Neural progenitor cell (in vitro differentiated cells): ENCODE measurements at regions not wholly inside any gene's neighbourhood (a gene's known extent, or its start where the extent isn't known, plus 50 kb on each side); places are given as distances from the start of the nearest gene placed in this dataset.

Experiments used
- DNase-seq: peaks from one replicate; pipeline ENCODE4 v3.0.0-alpha.2; 2016; ENCODE audit warnings: low spot score
- H2AFZ ChIP-seq: fragments of 200-600 bp; sonication (generic); replicated peaks from 2 replicates; pipeline ENCODE4 v1.6.1; 2016; ENCODE audit warnings: antibody characterized with exemption
- H3F3A ChIP-seq: fragments of 200-600 bp; sonication (generic); 2 replicates; pipeline ENCODE4 v1.6.1; 2016; ENCODE audit warnings: antibody characterized with exemption, low read depth
- H3K27ac ChIP-seq: fragments of 200-600 bp; sonication (generic); 2 replicates; pipeline ENCODE4 v1.5.1; 2016; ENCODE audit warnings: mild to moderate bottlenecking
- H3K27me3 ChIP-seq: fragments of 200-600 bp; sonication (generic); 2 replicates; pipeline ENCODE4 v1.6.1; 2016; ENCODE audit warnings: mild to moderate bottlenecking, moderate library complexity
- H3K36me3 ChIP-seq: fragments of 200-600 bp; sonication (generic); 2 replicates; pipeline ENCODE4 v1.5.1; 2016
- H3K4me1 ChIP-seq: fragments of 200-600 bp; sonication (generic); 2 replicates; pipeline ENCODE4 v1.6.1; 2016; ENCODE audit warnings: mixed run types
- H3K4me2 ChIP-seq: fragments of 200-600 bp; sonication (generic); 2 replicates; pipeline ENCODE4 v1.6.1; 2016
- H3K4me3 ChIP-seq: fragments of 200-600 bp; sonication (generic); 2 replicates; pipeline ENCODE4 v1.5.1; 2016
- H3K79me2 ChIP-seq: fragments of 200-600 bp; sonication (generic); 2 replicates; pipeline ENCODE4 v1.6.1; 2016; ENCODE audit warnings: low read depth
- H3K9ac ChIP-seq: fragments of 200-600 bp; sonication (generic); 2 replicates; pipeline ENCODE4 v1.6.1; 2016
- H3K9me3 ChIP-seq: fragments of 200-600 bp; sonication (generic); 2 replicates; pipeline ENCODE4 v1.5.1; 2016; ENCODE audit warnings: low read depth
- H4K20me1 ChIP-seq: fragments of 200-600 bp; sonication (generic); 2 replicates; pipeline ENCODE4 v1.6.1; 2016; ENCODE audit warnings: low read depth
- H3K27ac Mint-ChIP-seq: 3 replicates; pipeline ENCODE4 v1.8.0; 2021; ENCODE audit warnings: mixed read lengths
- H3K27me3 Mint-ChIP-seq: 2 replicates; pipeline ENCODE4 v1.8.0; 2022; ENCODE audit warnings: low read depth, mild to moderate bottlenecking, inconsistent platforms, moderate library complexity, mixed read lengths; ENCODE audit not compliant: insufficient read depth
- H3K36me3 Mint-ChIP-seq: 3 replicates; pipeline ENCODE4 v1.8.0; 2021; ENCODE audit warnings: mixed read lengths
- H3K4me1 Mint-ChIP-seq: 3 replicates; pipeline ENCODE4 v1.8.0; 2021; ENCODE audit warnings: mixed read lengths
- H3K4me3 Mint-ChIP-seq: 3 replicates; pipeline ENCODE4 v1.8.0; 2021; ENCODE audit warnings: mild to moderate bottlenecking, moderate library complexity, mixed read lengths
- H3K9me3 Mint-ChIP-seq: 3 replicates; pipeline ENCODE4 v1.8.0; 2020; ENCODE audit warnings: mixed read lengths
- EZH2 ChIP-seq: fragments of 200-600 bp; sonication (generic); IDR thresholded peaks from 2 replicates; pipeline ENCODE4 v1.6.1; 2017; ENCODE audit warnings: antibody characterized with exemption, mild to moderate bottlenecking, moderate library complexity
- EZH2phosphoT487 ChIP-seq: fragments of 200-600 bp; sonication (generic); IDR thresholded peaks from 2 replicates; pipeline ENCODE4 v1.6.1; 2017; ENCODE audit warnings: antibody characterized with exemption
- TF ChIP-seq, protein P1 (sequence below): fragments of 200-600 bp; sonication (generic); IDR thresholded peaks from 2 replicates; pipeline ENCODE4 v1.5.1; 2017; ENCODE audit warnings: antibody characterized with exemption, mild to moderate bottlenecking

DNA sequence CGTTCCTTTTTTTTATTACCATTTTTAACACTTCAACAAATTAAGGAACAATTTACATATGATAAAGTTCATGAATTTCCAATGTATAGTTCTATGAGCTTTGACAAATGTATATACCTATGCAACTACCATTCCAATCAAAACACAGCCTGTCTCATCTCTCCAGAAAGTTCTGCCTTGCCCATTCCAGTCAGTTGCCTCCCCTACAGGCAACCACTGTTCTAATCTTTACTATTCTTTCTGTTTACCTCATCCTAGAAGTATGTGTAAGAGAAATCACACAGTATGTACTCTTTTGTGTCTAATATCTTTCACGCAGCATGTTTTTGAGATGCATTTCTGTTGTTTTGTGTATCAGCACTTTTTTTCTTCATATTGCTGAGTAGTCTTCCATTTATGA is 224.9 kb downstream of the KIT start:
- Histone ChIP-seq H3K9me3 (no peaks in the 10 kb centered on the region), H3K4me3 (no peak overlapping the region), H3K79me2 (no peaks in the 10 kb centered on the region), H3K27ac (no peak overlapping the region), H3K36me3 (no peaks in the 10 kb centered on the region), H4K20me1 (no peaks in the 10 kb centered on the region), H3K9ac (no peak overlapping the region), H2AFZ (no peak overlapping the region), H3K4me2 (no peak overlapping the region), H3K4me1 (no peaks in the 10 kb centered on the region), H3F3A (no peaks in the 10 kb centered on the region), H3K27me3 (no peaks in the 10 kb centered on the region)
- H3K4me3 Mint-ChIP-seq, result no peak overlapping the region
- no peak overlapping the region for H3K27ac Mint-ChIP-seq
- H3K36me3 Mint-ChIP-seq, result no peaks in the 10 kb centered on the region
- no peaks in the 10 kb centered on the region for H3K9me3 Mint-ChIP-seq
- H3K4me1 Mint-ChIP-seq, result no peaks in the 10 kb centered on the region
- TF ChIP-seq EZH2phosphoT487, result no peak
- TF ChIP-seq EZH2, result no peak
- TF ChIP-seq, protein P1, sequence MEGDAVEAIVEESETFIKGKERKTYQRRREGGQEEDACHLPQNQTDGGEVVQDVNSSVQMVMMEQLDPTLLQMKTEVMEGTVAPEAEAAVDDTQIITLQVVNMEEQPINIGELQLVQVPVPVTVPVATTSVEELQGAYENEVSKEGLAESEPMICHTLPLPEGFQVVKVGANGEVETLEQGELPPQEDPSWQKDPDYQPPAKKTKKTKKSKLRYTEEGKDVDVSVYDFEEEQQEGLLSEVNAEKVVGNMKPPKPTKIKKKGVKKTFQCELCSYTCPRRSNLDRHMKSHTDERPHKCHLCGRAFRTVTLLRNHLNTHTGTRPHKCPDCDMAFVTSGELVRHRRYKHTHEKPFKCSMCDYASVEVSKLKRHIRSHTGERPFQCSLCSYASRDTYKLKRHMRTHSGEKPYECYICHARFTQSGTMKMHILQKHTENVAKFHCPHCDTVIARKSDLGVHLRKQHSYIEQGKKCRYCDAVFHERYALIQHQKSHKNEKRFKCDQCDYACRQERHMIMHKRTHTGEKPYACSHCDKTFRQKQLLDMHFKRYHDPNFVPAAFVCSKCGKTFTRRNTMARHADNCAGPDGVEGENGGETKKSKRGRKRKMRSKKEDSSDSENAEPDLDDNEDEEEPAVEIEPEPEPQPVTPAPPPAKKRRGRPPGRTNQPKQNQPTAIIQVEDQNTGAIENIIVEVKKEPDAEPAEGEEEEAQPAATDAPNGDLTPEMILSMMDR, result no peak
- DNase-seq, result no peak
- H3K27me3 Mint-ChIP-seq, result peaks cover 2% of the 10 kb centered on the region

DNA sequence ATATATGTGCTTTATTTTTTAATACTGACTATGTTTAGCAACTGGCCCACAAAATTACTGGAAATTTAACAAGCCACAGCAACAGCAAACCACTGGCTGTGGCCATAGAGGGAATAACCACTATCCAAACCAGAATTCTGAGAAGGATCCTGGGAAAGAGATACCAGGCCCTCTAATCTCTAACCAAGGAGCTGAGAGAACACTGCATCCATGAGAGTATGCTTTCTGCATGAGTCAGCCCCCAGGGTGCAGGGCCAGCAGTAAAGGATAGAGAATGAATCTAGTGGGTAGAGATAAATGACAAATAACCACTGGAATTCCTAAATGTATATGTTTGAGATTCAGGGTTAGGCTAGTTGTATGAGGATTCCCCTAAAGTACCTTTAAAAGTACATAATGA is 221.8 kb downstream of the KIT start:
- no peak overlapping the region for H3K9ac ChIP-seq
- Mint-ChIP-seq H3K9me3 (no peaks in the 10 kb centered on the region), H3K4me1 (no peaks in the 10 kb centered on the region), H3K27me3 (peaks cover 6% of the 10 kb centered on the region), H3K36me3 (no peaks in the 10 kb centered on the region), H3K27ac (no peak overlapping the region), H3K4me3 (no peak overlapping the region)
- no peaks in the 10 kb centered on the region for H3K36me3 ChIP-seq
- TF ChIP-seq EZH2, result no peak
- TF ChIP-seq, protein P1, result no peak
- TF ChIP-seq EZH2phosphoT487, result no peak
- H3K4me1 ChIP-seq, result no peaks in the 10 kb centered on the region
- H4K20me1 ChIP-seq, result no peaks in the 10 kb centered on the region
- no peaks in the 10 kb centered on the region for H3K9me3 ChIP-seq
- no peaks in the 10 kb centered on the region for H3K27me3 ChIP-seq
- H3F3A ChIP-seq, result no peaks in the 10 kb centered on the region
- H3K4me3 ChIP-seq, result no peak overlapping the region
- DNase-seq, result no peak
- H3K4me2 ChIP-seq, result no peak overlapping the region
- no peaks in the 10 kb centered on the region for H3K79me2 ChIP-seq
- H3K27ac ChIP-seq, result no peak overlapping the region
- H2AFZ ChIP-seq, result no peak overlapping the region

DNA sequence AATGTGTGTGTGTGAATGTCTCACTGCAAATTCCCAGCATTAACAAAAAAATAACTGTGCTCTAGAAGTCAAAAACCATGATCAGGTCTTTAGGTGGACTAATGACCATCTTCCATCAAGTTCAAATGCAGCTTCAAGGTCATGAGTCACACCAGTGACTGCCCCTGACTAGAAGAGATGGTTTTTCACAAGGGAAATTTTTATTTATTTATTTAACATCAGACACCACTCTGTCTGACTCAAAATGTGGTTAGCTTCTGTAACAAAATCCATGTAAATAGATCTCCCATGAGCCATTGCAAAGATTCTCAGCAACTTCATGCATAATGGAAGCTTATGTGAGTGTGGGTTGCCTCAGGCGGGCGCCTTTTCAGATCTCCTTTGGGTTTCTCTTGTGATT is 219.2 kb downstream of the KIT start:
- no peaks in the 10 kb centered on the region for H3K4me1 ChIP-seq
- H3K27me3 ChIP-seq, result no peaks in the 10 kb centered on the region
- H3K4me3 ChIP-seq, result no peak overlapping the region
- no peaks in the 10 kb centered on the region for H3K79me2 ChIP-seq
- Mint-ChIP-seq H3K4me1 (no peaks in the 10 kb centered on the region), H3K27ac (no peak overlapping the region), H3K9me3 (no peaks in the 10 kb centered on the region), H3K36me3 (no peaks in the 10 kb centered on the region), H3K27me3 (peaks cover 8% of the 10 kb centered on the region), H3K4me3 (no peak overlapping the region)
- no peaks in the 10 kb centered on the region for H3F3A ChIP-seq
- no peaks in the 10 kb centered on the region for H4K20me1 ChIP-seq
- TF ChIP-seq EZH2 (no peak), EZH2phosphoT487 (no peak)
- TF ChIP-seq, protein P1, result no peak
- no peak overlapping the region for H3K27ac ChIP-seq
- H3K36me3 ChIP-seq, result no peaks in the 10 kb centered on the region
- no peaks in the 10 kb centered on the region for H3K9me3 ChIP-seq
- H3K9ac ChIP-seq, result no peak overlapping the region
- DNase-seq, result no peak
- H2AFZ ChIP-seq, result no peak overlapping the region
- H3K4me2 ChIP-seq, result no peak overlapping the region

DNA sequence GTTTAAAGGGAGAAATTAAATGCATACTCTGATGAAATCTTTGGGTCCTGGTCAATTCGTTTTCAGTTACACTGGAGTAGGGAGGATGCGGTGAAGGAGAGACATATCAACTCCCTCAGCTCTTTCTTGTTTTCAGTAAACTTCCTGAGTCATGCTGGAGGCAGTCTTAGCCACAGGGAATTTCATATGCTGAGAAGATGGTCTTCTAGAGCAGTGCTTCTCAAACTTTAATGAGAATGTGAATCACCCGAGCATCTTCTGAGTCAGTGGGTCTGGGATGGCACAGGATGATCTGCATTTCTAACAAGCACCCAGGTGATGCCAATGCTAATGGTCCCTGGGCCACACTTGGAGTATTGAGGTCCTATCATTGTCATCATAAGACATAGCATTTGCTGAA is 214.5 kb downstream of the KIT start:
- H3K9me3 ChIP-seq, result no peaks in the 10 kb centered on the region
- H3K27ac Mint-ChIP-seq, result no peak overlapping the region
- peak overlapping the region; percentile 3 for H2AFZ ChIP-seq
- no peaks in the 10 kb centered on the region for H3K9me3 Mint-ChIP-seq
- peaks cover 6% of the 10 kb centered on the region for H3K27me3 Mint-ChIP-seq
- no peaks in the 10 kb centered on the region for H3K36me3 ChIP-seq
- H3K4me1 ChIP-seq, result no peaks in the 10 kb centered on the region
- H3K4me1 Mint-ChIP-seq, result no peaks in the 10 kb centered on the region
- no peak overlapping the region for H3K9ac ChIP-seq
- TF ChIP-seq EZH2phosphoT487 (no peak), EZH2 (no peak)
- TF ChIP-seq, protein P1, result no peak
- no peaks in the 10 kb centered on the region for H3K79me2 ChIP-seq
- H3F3A ChIP-seq, result no peaks in the 10 kb centered on the region
- H3K36me3 Mint-ChIP-seq, result no peaks in the 10 kb centered on the region
- no peak for DNase-seq
- H3K4me3 ChIP-seq, result no peak overlapping the region
- no peak overlapping the region for H3K4me2 ChIP-seq
- H3K27me3 ChIP-seq, result no peaks in the 10 kb centered on the region
- no peak overlapping the region for H3K27ac ChIP-seq
- H4K20me1 ChIP-seq, result no peaks in the 10 kb centered on the region
- no peak overlapping the region for H3K4me3 Mint-ChIP-seq
